ENCODE measurements at regions not wholly inside any gene's neighbourhood (a gene's known extent, or its start where the extent isn't known, plus 50 kb on each side); places are given as distances from the start of the nearest gene placed in this dataset.

GRCh38 chrX:95058815-95059214 is 1384.8 kb downstream of the FAM133A start:
- TF ChIP-seq CTCF (IDR thresholded peaks at IDR 0.05; ENCODE audit: low read depth, low read length, poor library complexity, severe bottlenecking) (no peak), EZH2phosphoT487 (IDR thresholded peaks at IDR 0.05; ENCODE audit: borderline replicate concordance, low read length) (no peak)

Measured in DOHH2 (cell line).